ENCODE measurements at regions not wholly inside any gene's neighbourhood (a gene's known extent, or its start where the extent isn't known, plus 50 kb on each side); places are given as distances from the start of the nearest gene placed in this dataset.

- no TSS peak for BruUV-seq (replicated peaks)
- DNase-seq (ENCODE audit: low read depth, low spot score): no peak
- FAIRE-seq: no peak
- Histone ChIP-seq H3K9me1 (replicated peaks; ENCODE audit: control insufficient read depth, extremely low read depth, insufficient read depth, low read length) (no peaks in the 10 kb centered on the region), H3K4me1 (ENCODE audit: control insufficient read depth, extremely low read depth, insufficient read depth, low read length) (no peaks in the 10 kb centered on the region), H3K9ac (replicated peaks; ENCODE audit: extremely low read depth, insufficient read depth, low read length) (no peak overlapping the region), H3K4me2 (ENCODE audit: insufficient read depth, low read length) (no peak overlapping the region), H3K4me3 (replicated peaks in 1 of 3; ENCODE audit: insufficient read depth in 1 of 3, low read depth in 1 of 3, low read length in 3 of 3) (no peak overlapping the region), H2AFZ (ENCODE audit: low read depth, low read length) (no peak overlapping the region), H3K27me3 (ENCODE audit: control insufficient read depth in 2 of 2, insufficient read depth in 2 of 2, low read length in 2 of 2) (no peaks in the 10 kb centered on the region), H3K36me3 (ENCODE audit: control insufficient read depth in 2 of 2, extremely low read depth in 1 of 2, insufficient read depth in 2 of 2, low read length in 2 of 2) (no peaks in the 10 kb centered on the region), H4K20me1 (replicated peaks; ENCODE audit: control insufficient read depth, extremely low read depth, insufficient read depth, low read length) (no peaks in the 10 kb centered on the region), H3K27ac (ENCODE audit: insufficient read depth, low read depth, low read length) (no peak overlapping the region), H3K79me2 (ENCODE audit: control insufficient read depth, insufficient read depth, low read length) (no peaks in the 10 kb centered on the region), H3K9me3 (replicated peaks; ENCODE audit: control insufficient read depth, insufficient read depth, low read length) (no peaks in the 10 kb centered on the region)
- POLR2A ChIA-PET: no interaction called here
- dilution Hi-C loops (cut with MboI; ENCODE audit: extremely low pct_ligation_motif_present, low sequenced_read_pairs) (no loop called here), intact Hi-C loops (cut with micrococcal nuclease) (no loop called here)
- CTCF ChIA-PET: no interaction called here
- TF ChIP-seq FOS (IDR thresholded peaks at IDR 0.05; ENCODE audit: borderline replicate concordance, insufficient read depth, low read length) (no peak), POLR2A (IDR thresholded peaks at IDR 0.05; ENCODE audit: low read depth, low read length) (no peak), GATA2 (IDR thresholded peaks at IDR 0.05; ENCODE audit: insufficient read depth, insufficient read length, low read depth, low read length) (no peak), CTCF (IDR thresholded peaks at IDR 0.05; ENCODE audit: extremely low read depth in 1 of 2, insufficient read depth in 1 of 2, low read depth in 1 of 2, low read length in 2 of 2) (no peak), EZH2 (IDR thresholded peaks at IDR 0.05; ENCODE audit: borderline replicate concordance, low read depth, low read length, severe bottlenecking) (no peak), MAX (IDR thresholded peaks at IDR 0.05; ENCODE audit: insufficient read depth, insufficient read length) (no peak), POLR2AphosphoS5 (IDR thresholded peaks at IDR 0.05; ENCODE audit: insufficient read depth, low read depth, low read length) (no peak), MYC (IDR thresholded peaks at IDR 0.05; ENCODE audit: low read depth, low read length) (no peak), JUN (IDR thresholded peaks at IDR 0.05; ENCODE audit: borderline replicate concordance, insufficient read depth, insufficient read length, low read depth) (no peak)
Observed at GRCh38 chr9:10806868-10807267, 194.1 kb upstream of the PTPRD start.
